Brain microvascular endothelial cell (primary cell): ENCODE measurements at regions not wholly inside any gene's neighbourhood (a gene's known extent, or its start where the extent isn't known, plus 50 kb on each side); places are given as distances from the start of the nearest gene placed in this dataset.

Experiments
- DNase-seq: peaks from one replicate; pipeline ENCODE4 v3.0.0-alpha.2; 2020
- H3K27ac ChIP-seq: fragments of 250-450 bp; sonication (Bioruptor Pico); 2 replicates; pipeline ENCODE4 v1.5.1; 2020; ENCODE audit warnings: mild to moderate bottlenecking, moderate library complexity
- H3K27me3 ChIP-seq: fragments of 250-450 bp; sonication (Bioruptor Pico); replicated peaks from 2 replicates; pipeline ENCODE4 v1.5.1; 2020; ENCODE audit warnings: mild to moderate bottlenecking
- H3K36me3 ChIP-seq: fragments of 250-450 bp; sonication (Bioruptor Pico); replicated peaks from 2 replicates; pipeline ENCODE4 v1.5.1; 2020; ENCODE audit warnings: mild to moderate bottlenecking
- H3K4me3 ChIP-seq: 2 replicates; pipeline ENCODE4 v1.5.1; 2011; ENCODE audit warnings: low read depth, mild to moderate bottlenecking, control low read depth, low read length, moderate library complexity
- CTCF ChIP-seq: IDR thresholded peaks from 2 replicates; pipeline ENCODE4 v1.5.1; 2011; ENCODE audit warnings: low read depth, mild to moderate bottlenecking, moderate library complexity, low read length, control low read depth, inconsistent platforms; ENCODE audit errors: missing control alignments
- in situ Hi-C: cut with HindIII; loops from 2 replicates; pipeline ENCODE4 v1.10.0; 2017; ENCODE audit warnings: low sequenced_read_pairs, low pct_ligation_motif_present

GRCh38 chr5:98095072-98095471 is 678.4 kb upstream of the RGMB start:
- TF ChIP-seq CTCF = no peak
- no peak for DNase-seq
- H3K36me3 ChIP-seq = no peaks in the 10 kb centered on the region
- in situ Hi-C loops = no loop called here
- no peaks in the 10 kb centered on the region for H3K27me3 ChIP-seq
- peak overlapping the region; percentile 7 for H3K27ac ChIP-seq
- H3K4me3 ChIP-seq = no peak overlapping the region

- no peak overlapping the region for H3K4me3 ChIP-seq
- no peaks in the 10 kb centered on the region for H3K36me3 ChIP-seq
- peak overlapping the region; percentile 29 for H3K27ac ChIP-seq
- no peaks in the 10 kb centered on the region for H3K27me3 ChIP-seq
- no peak for TF ChIP-seq CTCF
- in situ Hi-C loops = no loop called here
- peak; percentile 70 for DNase-seq
These were observed 677.3 kb upstream of the RGMB start for GRCh38 chr5:98096155-98096554.

GRCh38 chr5:98099448-98100105 is 673.9 kb upstream of the RGMB start:
- peak overlapping the region; percentile 32 for H3K27ac ChIP-seq
- DNase-seq = no peak
- H3K4me3 ChIP-seq = no peak overlapping the region
- no peaks in the 10 kb centered on the region for H3K27me3 ChIP-seq
- TF ChIP-seq CTCF = no peak
- no peaks in the 10 kb centered on the region for H3K36me3 ChIP-seq
- in situ Hi-C loops = no loop called here

- H3K4me3 ChIP-seq = no peak overlapping the region
- in situ Hi-C loops = no loop called here
These were observed 672.3 kb upstream of the RGMB start for GRCh38 chr5:98101131-98101530.

GRCh38 chr5:98102936-98103335 is 670.5 kb upstream of the RGMB start:
- Histone ChIP-seq H3K36me3 (no peaks in the 10 kb centered on the region), H3K27me3 (no peaks in the 10 kb centered on the region), H3K4me3 (no peak overlapping the region), H3K27ac (no peak overlapping the region)
- no peak for DNase-seq
- no peak for TF ChIP-seq CTCF
- in situ Hi-C loops = no loop called here

More at GRCh38 chr5:98101131-98101530, 672.3 kb upstream of the RGMB start:
- no peaks in the 10 kb centered on the region for H3K36me3 ChIP-seq
- TF ChIP-seq CTCF = no peak
- no peak overlapping the region for H3K27ac ChIP-seq
- no peak for DNase-seq
- no peaks in the 10 kb centered on the region for H3K27me3 ChIP-seq

- in situ Hi-C loops = no loop called here
- DNase-seq = no peak
- Histone ChIP-seq H3K27ac (no peak overlapping the region), H3K36me3 (no peaks in the 10 kb centered on the region), H3K4me3 (no peak overlapping the region), H3K27me3 (no peaks in the 10 kb centered on the region)
- no peak for TF ChIP-seq CTCF
These were observed 669.7 kb upstream of the RGMB start for GRCh38 chr5:98103807-98104206.
